GM19043 (cell line): ENCODE measurements at regions not wholly inside any gene's neighbourhood (a gene's known extent, or its start where the extent isn't known, plus 50 kb on each side); places are given as distances from the start of the nearest gene placed in this dataset.
"Not testable (repeated sequence)": the region's sequence is repeated elsewhere in the genome, so short reads cannot be mapped to it uniquely, and the experiment has no call there.

Source experiments
- ATAC-seq: cut with Tn5 transposase; IDR thresholded peaks from one replicate; pipeline ENCODE4 v1.9.1; 2021; ENCODE audit warnings: low read depth; ENCODE audit not compliant: unreplicated experiment

- no peak for ATAC-seq
These were observed 906.7 kb upstream of the AUTS2 start for GRCh38 chr7:68691261-68692216.

GRCh38 chr7:68692511-68692910, 905.8 kb upstream of the AUTS2 start:
- no peak for ATAC-seq

DNA sequence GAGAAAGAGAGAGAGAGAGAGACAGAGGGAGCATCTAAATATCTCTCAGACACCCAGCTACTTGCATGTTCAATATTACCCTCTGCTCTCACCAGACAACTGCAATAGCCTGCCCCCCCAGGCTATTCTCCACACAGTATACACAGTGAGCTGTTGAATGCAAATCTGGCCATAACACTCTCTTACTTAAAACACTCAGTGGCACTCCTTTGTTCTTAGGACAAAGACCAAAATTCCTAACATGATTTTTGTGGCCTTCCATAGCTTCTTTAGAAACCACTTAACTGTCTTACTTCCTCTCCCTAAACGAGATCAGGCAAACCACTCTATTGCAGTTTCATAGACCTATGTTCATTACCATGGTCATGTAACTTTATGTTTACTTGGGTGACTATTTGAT, 903.6 kb upstream of the AUTS2 start:
- ATAC-seq: no peak

GRCh38 chr7:68697796-68698280, 900.4 kb upstream of the AUTS2 start:
- no peak for ATAC-seq

DNA sequence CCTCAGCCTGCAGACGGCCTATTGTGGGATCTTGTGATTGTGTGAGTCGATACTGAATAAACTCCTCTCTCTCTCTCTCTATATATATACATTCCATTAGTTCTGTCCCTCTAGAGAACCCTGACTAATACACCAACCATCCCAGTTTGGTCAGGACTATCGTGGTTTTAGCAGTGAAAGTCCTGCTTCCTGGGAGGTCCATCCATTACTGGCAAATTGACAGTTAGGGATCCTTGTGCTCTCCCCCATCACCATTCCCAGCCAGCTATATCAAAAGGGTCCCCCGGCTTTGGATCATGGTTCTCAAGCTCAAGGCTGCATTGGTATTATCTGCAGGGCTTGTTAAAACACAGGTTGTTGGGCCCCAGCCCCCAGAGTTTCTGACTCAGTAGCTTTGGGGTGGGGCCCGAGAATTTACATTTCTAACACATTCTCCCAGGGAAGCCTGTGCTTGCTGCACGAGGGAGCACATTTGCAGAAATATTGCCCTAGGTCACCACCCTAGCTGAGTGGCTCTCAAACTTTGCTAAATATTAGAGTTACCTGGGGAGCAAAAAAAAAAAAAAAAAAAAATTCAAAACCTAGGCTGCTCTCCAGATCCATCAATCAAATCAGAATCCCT, 899.1 kb upstream of the AUTS2 start:
- no peak for ATAC-seq

DNA sequence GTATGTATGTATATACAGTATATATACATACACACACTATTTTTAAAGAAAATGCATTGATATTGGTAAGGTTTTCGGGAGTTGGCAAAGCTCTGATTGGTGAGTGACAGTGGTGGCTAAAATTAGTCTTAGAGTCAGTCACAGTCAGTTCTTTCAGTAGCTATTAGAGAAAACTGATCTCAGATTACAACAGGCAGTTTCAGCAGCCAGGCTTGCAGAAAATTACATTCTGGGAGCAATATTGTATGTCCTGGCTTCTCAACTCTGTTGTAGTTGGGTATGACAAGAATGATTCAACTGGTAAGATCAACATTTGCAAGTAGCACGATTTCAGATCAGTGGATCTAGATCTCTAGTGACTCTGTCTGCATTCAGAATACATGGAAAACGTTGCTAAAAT, 897.9 kb upstream of the AUTS2 start:
- ATAC-seq: no peak

DNA sequence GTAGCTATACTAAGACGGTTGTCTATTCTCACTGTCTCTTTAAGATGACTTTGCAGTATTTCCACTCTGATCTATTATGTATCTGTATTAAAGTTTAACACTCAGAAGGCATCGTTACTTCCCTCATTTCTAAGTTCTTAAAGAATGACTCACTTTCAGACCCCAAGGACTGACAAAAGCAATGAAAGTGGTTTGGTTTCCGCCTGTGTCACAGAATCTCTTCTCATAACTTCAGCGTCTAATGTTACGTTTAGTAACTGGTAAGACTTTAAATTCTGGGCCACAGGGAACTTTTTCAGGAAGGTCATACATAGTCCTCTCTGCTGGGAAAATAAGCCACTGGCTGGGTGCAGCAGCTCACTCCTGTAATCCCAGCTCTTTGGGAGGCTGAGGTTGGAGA, 892.0 kb upstream of the AUTS2 start:
- ATAC-seq: no peak

DNA sequence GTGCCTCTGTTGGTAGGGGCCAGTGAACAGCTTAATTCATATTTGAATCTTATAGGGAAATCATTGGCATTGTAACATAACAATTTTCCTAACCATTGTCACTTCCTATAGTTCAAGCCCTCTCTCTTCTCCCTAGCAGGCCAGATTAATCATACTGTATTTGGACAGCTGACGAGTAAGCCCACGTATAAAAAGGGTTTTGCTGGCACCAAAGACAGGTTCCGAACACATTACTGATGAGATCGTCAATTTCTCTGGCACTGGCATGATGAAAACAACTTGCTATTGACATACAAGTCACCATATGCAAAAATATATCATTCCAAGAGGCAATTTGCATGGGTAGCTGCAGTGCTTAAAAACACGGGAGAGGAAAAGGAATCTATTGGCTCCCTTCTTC, 891.1 kb upstream of the AUTS2 start:
- no peak for ATAC-seq

DNA sequence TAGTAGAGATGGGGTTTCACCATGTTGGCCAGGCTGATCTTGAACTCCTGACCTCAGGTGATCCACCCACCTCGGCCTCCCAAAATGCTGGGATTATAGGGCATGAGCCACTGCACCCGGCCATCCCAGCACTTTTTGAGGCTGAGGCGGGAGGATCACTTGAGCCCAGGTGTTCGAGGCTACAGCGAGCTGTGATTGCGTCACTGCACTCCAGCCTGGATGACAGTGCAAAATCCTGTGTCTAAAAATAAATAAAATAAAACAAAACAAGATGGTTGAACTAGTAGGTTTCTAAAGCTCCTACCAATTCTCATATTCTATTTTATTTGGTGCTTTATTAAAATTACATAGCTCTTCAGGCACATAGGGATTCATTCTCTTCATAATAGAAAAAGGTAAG, 890.3 kb upstream of the AUTS2 start:
- no peak for ATAC-seq

- ATAC-seq: no peak
These were observed 885.2 kb upstream of the AUTS2 start for GRCh38 chr7:68712956-68713495.

- ATAC-seq: not testable (repeated sequence)
These were observed 884.1 kb upstream of the AUTS2 start for GRCh38 chr7:68714135-68714534.

- ATAC-seq: no peak
These were observed 882.4 kb upstream of the AUTS2 start for GRCh38 chr7:68715907-68716306.

GRCh38 chr7:68717176-68717575, 881.1 kb upstream of the AUTS2 start:
- ATAC-seq: no peak

DNA sequence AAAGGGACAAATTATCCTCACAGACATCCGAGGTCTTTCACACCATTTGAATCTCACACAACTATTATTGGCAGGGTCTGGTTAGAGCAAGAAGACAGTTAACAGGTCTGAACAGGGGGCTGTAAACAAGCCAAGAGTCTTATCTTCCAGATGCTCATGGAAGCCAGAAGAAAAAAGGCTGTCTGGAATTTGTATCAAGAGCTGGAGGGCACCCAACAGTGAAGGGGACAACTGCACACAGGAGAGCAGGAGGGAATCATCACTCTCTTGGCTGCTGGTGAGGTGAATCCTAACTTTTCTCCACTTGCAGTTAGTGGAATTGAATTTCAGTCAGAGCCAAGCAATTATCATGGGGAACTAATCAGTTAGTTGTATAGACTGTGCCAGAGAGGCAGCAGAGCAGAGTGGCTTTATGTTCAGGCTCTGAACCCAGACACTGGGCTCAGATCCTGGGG, 880.2 kb upstream of the AUTS2 start:
- ATAC-seq: no peak

DNA sequence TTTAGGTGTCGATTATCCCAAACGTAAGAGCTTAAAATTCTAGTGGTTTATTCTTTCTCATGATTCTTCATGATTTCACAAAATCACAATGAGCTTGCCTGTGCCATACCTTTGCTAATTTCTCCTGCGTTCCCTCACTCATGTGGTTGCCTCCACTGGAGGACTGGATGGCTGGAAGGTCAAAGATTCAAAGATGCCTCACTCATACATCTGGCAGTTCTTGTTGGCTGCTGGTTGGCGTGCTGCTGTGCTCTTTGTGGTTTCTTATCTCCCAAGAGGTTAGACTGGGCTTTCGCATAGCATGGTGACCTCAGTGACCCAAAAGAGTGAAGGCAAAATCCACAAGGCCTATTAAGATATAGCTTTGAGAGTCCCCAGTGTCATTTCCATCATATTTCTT, 877.6 kb upstream of the AUTS2 start:
- ATAC-seq: no peak

- ATAC-seq: no peak
These were observed 876.2 kb upstream of the AUTS2 start for GRCh38 chr7:68722044-68722443.

DNA sequence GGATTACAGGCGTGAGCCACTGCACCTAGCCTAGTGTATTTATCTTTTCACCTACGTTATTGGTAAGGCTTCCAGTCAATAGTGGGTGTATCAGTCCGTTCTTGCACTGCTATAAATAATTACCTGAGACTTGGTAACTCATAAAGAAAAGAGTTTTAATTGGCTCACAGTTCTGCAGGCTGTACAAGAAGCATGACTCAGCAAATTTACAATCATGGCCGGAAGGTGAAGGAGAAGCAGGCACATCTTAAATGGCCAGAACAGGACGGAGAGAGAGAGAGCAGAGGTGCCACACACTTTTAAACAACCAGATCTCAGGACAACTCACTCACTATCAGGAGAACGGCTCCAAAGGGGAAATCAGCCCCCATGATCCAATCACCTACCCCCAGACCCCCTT, 873.3 kb upstream of the AUTS2 start:
- ATAC-seq: no peak

- no peak for ATAC-seq
These were observed 872.2 kb upstream of the AUTS2 start for GRCh38 chr7:68725843-68726785.

- not testable (repeated sequence) for ATAC-seq
These were observed 869.6 kb upstream of the AUTS2 start for GRCh38 chr7:68728720-68729119.

- no peak for ATAC-seq
These were observed 868.9 kb upstream of the AUTS2 start for GRCh38 chr7:68729371-68729770.
